HL-60 (cell line): ENCODE measurements at regions not wholly inside any gene's neighbourhood (a gene's known extent, or its start where the extent isn't known, plus 50 kb on each side); places are given as distances from the start of the nearest gene placed in this dataset.

ENCODE experiments used
- DNase-seq, 2 experiments: peaks; one replicate each; pipeline ENCODE4 v3.0.0-alpha.2; 2010 to 2020; ENCODE audit warnings: low read depth in 1 of 2, low spot score in 1 of 2
- H3K27ac ChIP-seq: fragments of 250-450 bp; sonication (Bioruptor Pico); replicated peaks from 2 replicates; pipeline ENCODE4 v1.5.1; 2020; ENCODE audit warnings: mild to moderate bottlenecking, moderate library complexity
- H3K27me3 ChIP-seq: fragments of 250-450 bp; sonication (Bioruptor Pico); 2 replicates; pipeline ENCODE4 v1.5.1; 2021; ENCODE audit warnings: mild to moderate bottlenecking, moderate library complexity; ENCODE audit not compliant: insufficient read depth, poor library complexity, severe bottlenecking
- H3K4me3 ChIP-seq: replicated peaks from 2 replicates; pipeline ENCODE4 v1.5.1; 2011; ENCODE audit warnings: mild to moderate bottlenecking, control low read depth, low read length; ENCODE audit not compliant: insufficient read depth
- GABPA ChIP-seq: IDR thresholded peaks from 2 replicates; pipeline ENCODE4 v1.6.1; 2012; ENCODE audit warnings: low read depth
- POLR2AphosphoS5 ChIP-seq: IDR thresholded peaks from 2 replicates; pipeline ENCODE4 v1.6.1; 2012; ENCODE audit warnings: low read depth
- REST ChIP-seq: IDR thresholded peaks from 2 replicates; pipeline ENCODE4 v1.6.1; 2012; ENCODE audit warnings: low read depth; ENCODE audit not compliant: insufficient replicate concordance
- SPI1 ChIP-seq: IDR thresholded peaks from 2 replicates; pipeline ENCODE4 v1.6.1; 2012; ENCODE audit warnings: low read depth, mild to moderate bottlenecking, borderline replicate concordance
- TF ChIP-seq, protein P1 (sequence below): IDR thresholded peaks from one replicate; pipeline ENCODE4 v1.5.1; 2011; ENCODE audit warnings: low read length, control low read depth, inconsistent platforms; ENCODE audit not compliant: insufficient read depth

DNA sequence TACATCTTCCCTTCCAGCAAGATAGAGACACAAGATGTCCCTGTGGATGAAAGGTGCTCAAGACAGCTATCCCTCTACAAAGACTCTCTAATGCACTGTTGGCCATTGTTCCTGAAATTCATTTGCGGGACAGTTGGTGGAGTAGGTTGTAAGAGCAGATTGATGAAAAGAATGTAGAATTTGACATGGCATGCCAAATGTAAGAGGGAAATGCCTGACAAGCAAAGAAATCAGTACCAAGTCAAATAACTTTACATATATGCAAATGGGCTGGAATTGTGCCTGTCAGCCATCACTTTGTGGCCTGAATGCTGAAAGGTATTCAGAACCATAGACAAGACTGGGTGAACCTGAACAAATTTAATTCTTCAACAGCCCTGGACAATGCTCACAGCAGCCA lies 120.3 kb upstream of the FAM204A start:
- Histone ChIP-seq H3K27me3 (peaks cover 3% of the 10 kb centered on the region), H3K27ac (no peak overlapping the region), H3K4me3 (no peak overlapping the region)
- no peak for TF ChIP-seq POLR2AphosphoS5
- no peak for TF ChIP-seq REST
- no peak for TF ChIP-seq GABPA
- TF ChIP-seq SPI1 = no peak
- TF ChIP-seq, protein P1, sequence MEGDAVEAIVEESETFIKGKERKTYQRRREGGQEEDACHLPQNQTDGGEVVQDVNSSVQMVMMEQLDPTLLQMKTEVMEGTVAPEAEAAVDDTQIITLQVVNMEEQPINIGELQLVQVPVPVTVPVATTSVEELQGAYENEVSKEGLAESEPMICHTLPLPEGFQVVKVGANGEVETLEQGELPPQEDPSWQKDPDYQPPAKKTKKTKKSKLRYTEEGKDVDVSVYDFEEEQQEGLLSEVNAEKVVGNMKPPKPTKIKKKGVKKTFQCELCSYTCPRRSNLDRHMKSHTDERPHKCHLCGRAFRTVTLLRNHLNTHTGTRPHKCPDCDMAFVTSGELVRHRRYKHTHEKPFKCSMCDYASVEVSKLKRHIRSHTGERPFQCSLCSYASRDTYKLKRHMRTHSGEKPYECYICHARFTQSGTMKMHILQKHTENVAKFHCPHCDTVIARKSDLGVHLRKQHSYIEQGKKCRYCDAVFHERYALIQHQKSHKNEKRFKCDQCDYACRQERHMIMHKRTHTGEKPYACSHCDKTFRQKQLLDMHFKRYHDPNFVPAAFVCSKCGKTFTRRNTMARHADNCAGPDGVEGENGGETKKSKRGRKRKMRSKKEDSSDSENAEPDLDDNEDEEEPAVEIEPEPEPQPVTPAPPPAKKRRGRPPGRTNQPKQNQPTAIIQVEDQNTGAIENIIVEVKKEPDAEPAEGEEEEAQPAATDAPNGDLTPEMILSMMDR = no peak
- DNase-seq = no peak

DNA sequence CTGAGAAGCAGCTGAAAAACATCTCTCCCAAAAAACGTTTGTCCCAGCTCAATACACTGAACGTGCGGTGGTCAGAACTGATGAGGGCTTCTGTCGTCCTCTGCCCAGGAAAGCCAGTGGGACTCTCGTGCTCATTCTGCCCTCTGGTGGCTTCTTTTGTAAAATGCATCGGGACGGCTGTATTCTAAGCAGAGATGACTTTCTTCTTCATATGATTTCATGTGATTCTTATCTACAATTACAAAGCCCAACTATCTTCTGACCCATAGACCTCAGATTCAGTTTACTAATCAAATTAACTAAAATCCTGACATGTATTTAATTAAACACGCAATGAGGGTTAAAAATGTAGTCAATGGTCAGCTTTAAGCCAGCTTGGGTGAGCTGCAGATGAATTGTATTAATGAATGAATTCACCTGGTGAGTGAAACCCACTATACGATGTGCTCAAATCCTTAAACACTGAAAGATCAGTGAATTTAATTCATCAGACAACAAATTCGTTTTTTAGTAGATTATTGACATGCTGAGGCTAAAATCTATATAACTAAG lies 117.6 kb upstream of the FAM204A start:
- Histone ChIP-seq H3K27me3 (peaks cover 3% of the 10 kb centered on the region), H3K27ac (no peak overlapping the region), H3K4me3 (peak overlapping the region; percentile 7; the same call in 1 of the 2 replicates)
- TF ChIP-seq GABPA = no peak
- TF ChIP-seq SPI1 = no peak
- TF ChIP-seq, protein P1 = peak; percentile 74
- peak; percentile 22 to 58 for DNase-seq

GRCh38 chr10:118458957-118459641 lies 117.0 kb upstream of the FAM204A start:
- peaks cover 3% of the 10 kb centered on the region for H3K27me3 ChIP-seq
- TF ChIP-seq, protein P1 = no peak
- TF ChIP-seq GABPA (no peak), POLR2AphosphoS5 (no peak), REST (no peak), SPI1 (no peak)
- peak overlapping the region; percentile 7; the same call in 1 of the 2 replicates for H3K4me3 ChIP-seq
- H3K27ac ChIP-seq = no peak overlapping the region
- no peak for DNase-seq
